ENCODE measurements at regions not wholly inside any gene's neighbourhood (a gene's known extent, or its start where the extent isn't known, plus 50 kb on each side); places are given as distances from the start of the nearest gene placed in this dataset.

DNA sequence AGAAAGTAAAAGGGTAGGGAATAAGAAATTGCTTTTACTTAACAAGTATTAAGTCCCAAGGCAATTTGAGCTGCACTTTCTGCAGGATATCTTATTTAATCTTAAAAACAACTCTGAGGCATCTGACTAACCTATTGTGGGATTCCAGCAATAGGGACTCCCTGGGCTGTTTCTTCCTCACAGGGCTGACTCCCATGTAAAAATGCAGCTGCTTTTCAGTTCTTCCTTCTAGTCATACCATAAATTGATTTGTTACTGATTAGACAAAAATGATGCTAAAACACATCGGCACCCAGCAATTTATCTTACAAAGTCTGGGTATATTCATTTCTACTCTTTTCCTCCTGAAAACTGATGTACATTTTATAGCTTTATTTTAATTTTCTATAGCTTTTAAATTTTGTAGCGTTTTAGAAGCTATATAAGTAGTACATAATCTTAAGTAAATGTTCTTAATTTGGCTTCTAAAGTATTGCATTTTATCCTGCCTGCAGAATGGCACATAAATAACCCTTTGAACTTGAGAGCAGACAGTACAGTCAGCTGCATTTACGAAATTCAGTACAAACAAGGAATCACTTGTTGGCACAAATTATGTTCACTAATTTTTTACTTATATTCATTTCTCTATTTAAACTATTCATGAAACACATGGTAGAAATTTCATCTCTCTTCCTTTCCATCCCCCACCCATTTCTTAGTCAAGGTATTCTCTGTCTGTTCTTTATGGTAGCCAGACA is 102.4 kb upstream of the FRY start:
- TF ChIP-seq, protein P1, sequence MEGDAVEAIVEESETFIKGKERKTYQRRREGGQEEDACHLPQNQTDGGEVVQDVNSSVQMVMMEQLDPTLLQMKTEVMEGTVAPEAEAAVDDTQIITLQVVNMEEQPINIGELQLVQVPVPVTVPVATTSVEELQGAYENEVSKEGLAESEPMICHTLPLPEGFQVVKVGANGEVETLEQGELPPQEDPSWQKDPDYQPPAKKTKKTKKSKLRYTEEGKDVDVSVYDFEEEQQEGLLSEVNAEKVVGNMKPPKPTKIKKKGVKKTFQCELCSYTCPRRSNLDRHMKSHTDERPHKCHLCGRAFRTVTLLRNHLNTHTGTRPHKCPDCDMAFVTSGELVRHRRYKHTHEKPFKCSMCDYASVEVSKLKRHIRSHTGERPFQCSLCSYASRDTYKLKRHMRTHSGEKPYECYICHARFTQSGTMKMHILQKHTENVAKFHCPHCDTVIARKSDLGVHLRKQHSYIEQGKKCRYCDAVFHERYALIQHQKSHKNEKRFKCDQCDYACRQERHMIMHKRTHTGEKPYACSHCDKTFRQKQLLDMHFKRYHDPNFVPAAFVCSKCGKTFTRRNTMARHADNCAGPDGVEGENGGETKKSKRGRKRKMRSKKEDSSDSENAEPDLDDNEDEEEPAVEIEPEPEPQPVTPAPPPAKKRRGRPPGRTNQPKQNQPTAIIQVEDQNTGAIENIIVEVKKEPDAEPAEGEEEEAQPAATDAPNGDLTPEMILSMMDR (conservative IDR thresholded peaks at IDR 0.05 in 1 of 2, IDR thresholded peaks at IDR 0.05 in 1 of 2; ENCODE audit: extremely low read depth in 1 of 2, insufficient read depth in 1 of 2, low read depth in 1 of 2, low read length in 2 of 2): no peak
- TF ChIP-seq EZH2 (IDR thresholded peaks at IDR 0.05; ENCODE audit: borderline replicate concordance, low read length): no peak

Data from mammary epithelial cell (primary cell).